Sigmoid colon (tissue), 6 donors: ENCODE measurements at regions not wholly inside any gene's neighbourhood (a gene's known extent, or its start where the extent isn't known, plus 50 kb on each side); places are given as distances from the start of the nearest gene placed in this dataset.

Source experiments
- DNase-seq: peaks from one replicate; pipeline ENCODE4 v3.0.0-alpha.2; 2019
- H3K27ac ChIP-seq, 4 donors: fragments of 200-600 bp; sonication (generic); one replicate each; pipeline ENCODE4 v1.5.1; 2016 to 2019; ENCODE audit warnings: mild to moderate bottlenecking in 1 of 4
- H3K27me3 ChIP-seq, 3 donors: fragments of 200-600 bp; sonication (generic); one replicate each; pipeline ENCODE4 v1.5.1; 2019; ENCODE audit warnings: mild to moderate bottlenecking in 1 of 3
- H3K36me3 ChIP-seq, 4 donors: fragments of 200-600 bp; sonication (generic); one replicate each; pipeline ENCODE4 v1.5.1; 2016 to 2019
- H3K4me1 ChIP-seq, 4 donors: fragments of 200-600 bp; sonication (generic); one replicate each; pipeline ENCODE4 v1.5.1; 2017 to 2019
- H3K4me3 ChIP-seq, 4 donors: fragments of 200-600 bp; sonication (generic); one replicate each; pipeline ENCODE4 v1.5.1; 2017 to 2019; ENCODE audit warnings: mild to moderate bottlenecking in 2 of 4, moderate library complexity in 1 of 4
- H3K9me3 ChIP-seq, 4 donors: fragments of 200-600 bp in 3 of 4; sonication (generic) in 3 of 4; one replicate each; pipeline versions ENCODE4 v1.5.1 to v1.6.1; 2013 to 2019
- CTCF ChIP-seq, 4 experiments: fragments of 450-650 bp in 3 of 4; fragments of 200-600 bp in 1 of 4; IDR thresholded peaks; one replicate each; pipeline ENCODE4 v1.5.1; 2016 to 2019; ENCODE audit warnings: antibody characterized with exemption in 4 of 4, mild to moderate bottlenecking in 3 of 4, moderate library complexity in 2 of 4
- EP300 ChIP-seq, 4 donors: sonication (generic); formaldehyde crosslinking; IDR thresholded peaks; one replicate each; pipeline ENCODE4 v1.6.1; 2017; ENCODE audit warnings: antibody characterized with exemption in 4 of 4
- POLR2A ChIP-seq, 2 donors: fragments of 450-650 bp; IDR thresholded peaks; one replicate each; pipeline ENCODE4 v1.6.1; 2016; ENCODE audit warnings: antibody characterized with exemption in 2 of 2, mild to moderate bottlenecking in 2 of 2, moderate library complexity in 2 of 2
- POLR2AphosphoS5 ChIP-seq, 4 donors: sonication (generic); formaldehyde crosslinking; IDR thresholded peaks; one replicate each; pipeline ENCODE4 v1.6.1; 2017; ENCODE audit warnings: antibody characterized with exemption in 4 of 4
- WGBS, 2 donors: extraction: QIAGEN DNeasy Blood & Tissue Kit; methylation state at CpG; one replicate each; pipeline ENCODE4 v1.1.7; 2013; 5-methylcytosine and 5-hydroxymethylcytosine counted together
- intact Hi-C: fragments of 100-400 bp; cut with DNase I; formaldehyde crosslinking; loops from one replicate; pipeline ENCODE4 v1.15.1; 2023
- donor health status: healthy with polysubstance abuse.
- donor health status: healthy.

GRCh38 chr11:28924004-28924403, 815.8 kb downstream of the METTL15 start:
- Histone ChIP-seq H3K36me3 (no peaks in the 10 kb centered on the region), H3K27ac (no peak overlapping the region), H3K4me1 (no peaks in the 10 kb centered on the region), H3K4me3 (no peak overlapping the region), H3K27me3 (no peaks in the 10 kb centered on the region), H3K9me3 (peaks cover 0 to 2% (median 0%) of the 10 kb centered on the region in 4 donors)
- DNase-seq = no peak
- intact Hi-C loops = no loop called here
- TF ChIP-seq EP300 (IDR thresholded peaks at IDR 0.05) (no peak), POLR2A (IDR thresholded peaks at IDR 0.05) (no peak), CTCF (IDR thresholded peaks at IDR 0.05) (no peak), POLR2AphosphoS5 (IDR thresholded peaks at IDR 0.05) (no peak)
- WGBS, 2 donors = 75 to 77% methylated on average over 2 of the region's 2 CpGs

- DNase-seq = no peak
- Histone ChIP-seq H3K4me3 (no peak overlapping the region), H3K4me1 (no peaks in the 10 kb centered on the region), H3K9me3 (peaks cover 0 to 2% (median 0%) of the 10 kb centered on the region in 4 donors), H3K27ac (no peak overlapping the region), H3K36me3 (no peaks in the 10 kb centered on the region), H3K27me3 (no peaks in the 10 kb centered on the region)
- TF ChIP-seq POLR2A (IDR thresholded peaks at IDR 0.05) = no peak
- TF ChIP-seq POLR2AphosphoS5 (IDR thresholded peaks at IDR 0.05) = no peak
- TF ChIP-seq CTCF (IDR thresholded peaks at IDR 0.05) = no peak
- no peak for TF ChIP-seq EP300 (IDR thresholded peaks at IDR 0.05)
- intact Hi-C loops = no loop called here
- WGBS, 2 donors = 41 to 52% methylated on average over 2 of the region's 2 CpGs
Observed at GRCh38 chr11:28922386-28922981, 814.3 kb downstream of the METTL15 start.

- WGBS, 2 donors = 84 to 90% methylated on average over 5 of the region's 5 CpGs
- intact Hi-C loops = no loop called here
- no peak for DNase-seq
- Histone ChIP-seq H3K4me1 (no peaks in the 10 kb centered on the region), H3K27me3 (no peaks in the 10 kb centered on the region), H3K36me3 (no peaks in the 10 kb centered on the region), H3K9me3 (no peaks in the 10 kb centered on the region), H3K4me3 (no peak overlapping the region), H3K27ac (no peak overlapping the region)
- TF ChIP-seq POLR2A (IDR thresholded peaks at IDR 0.05) = no peak
- no peak for TF ChIP-seq EP300 (IDR thresholded peaks at IDR 0.05)
- TF ChIP-seq POLR2AphosphoS5 (IDR thresholded peaks at IDR 0.05) = no peak
- no peak for TF ChIP-seq CTCF (IDR thresholded peaks at IDR 0.05)
Observed at GRCh38 chr11:28919194-28919593, 811.0 kb downstream of the METTL15 start.

- Histone ChIP-seq H3K36me3 (no peaks in the 10 kb centered on the region), H3K4me1 (no peaks in the 10 kb centered on the region), H3K9me3 (no peaks in the 10 kb centered on the region), H3K27ac (no peak overlapping the region), H3K4me3 (no peak overlapping the region), H3K27me3 (no peaks in the 10 kb centered on the region)
- intact Hi-C loops = no loop called here
- TF ChIP-seq EP300 (IDR thresholded peaks at IDR 0.05) (no peak), POLR2A (IDR thresholded peaks at IDR 0.05) (no peak), POLR2AphosphoS5 (IDR thresholded peaks at IDR 0.05) (no peak)
- no peak for DNase-seq
Observed at GRCh38 chr11:28913883-28914282, 805.7 kb downstream of the METTL15 start.

GRCh38 chr11:28911829-28912228, 803.6 kb downstream of the METTL15 start:
- TF ChIP-seq POLR2A (IDR thresholded peaks at IDR 0.05) = no peak
- TF ChIP-seq CTCF (IDR thresholded peaks at IDR 0.05) = no peak
- TF ChIP-seq EP300 (IDR thresholded peaks at IDR 0.05) = no peak
- no peak for TF ChIP-seq POLR2AphosphoS5 (IDR thresholded peaks at IDR 0.05)
- H3K27ac ChIP-seq = no peak overlapping the region
- H3K4me1 ChIP-seq = no peaks in the 10 kb centered on the region
- H3K36me3 ChIP-seq = no peaks in the 10 kb centered on the region
- intact Hi-C loops = no loop called here
- WGBS, 2 donors = 26 to 63% methylated on average over 1 of the region's 1 CpG
- no peaks in the 10 kb centered on the region for H3K9me3 ChIP-seq
- no peak for DNase-seq
- no peak overlapping the region for H3K4me3 ChIP-seq
- H3K27me3 ChIP-seq = no peaks in the 10 kb centered on the region
